GM19239 (cell line): ENCODE measurements at regions not wholly inside any gene's neighbourhood (a gene's known extent, or its start where the extent isn't known, plus 50 kb on each side); places are given as distances from the start of the nearest gene placed in this dataset.
A peak's percentile ranks its signal among the peaks of the same experiment; 100 is the strongest.

Source experiments
- DNase-seq: peaks from one replicate; pipeline ENCODE4 v3.0.0; 2011; ENCODE audit warnings: low spot score; ENCODE audit not compliant: insufficient read length
- FAIRE-seq: peaks from 2 replicates; lab custom pipeline; 2011; peaks lifted over from hg19 to GRCh38; lab: Jason Lieb, UNC

GRCh38 chr10:123614888-123615287, 51.3 kb upstream of the GPR26 start:
- DNase-seq (peak; percentile 29), FAIRE-seq (no peak)
